H1 (cell line): ENCODE measurements at regions not wholly inside any gene's neighbourhood (a gene's known extent, or its start where the extent isn't known, plus 50 kb on each side); places are given as distances from the start of the nearest gene placed in this dataset.

Source experiments
- CTCF ChIA-PET: fragments of 300-600 bp; sonication (Branson Sonifier 250); formaldehyde crosslinking; loops from one replicate; lab custom pipeline; 2021; ENCODE audit not compliant: partially characterized antibody; lab: Charles Lee
- POLR2A ChIA-PET: fragments of 300-600 bp; sonication (Branson Sonifier 250); formaldehyde crosslinking; loops from one replicate; lab custom pipeline; 2021; ENCODE audit warnings: inconsistent platforms; ENCODE audit not compliant: partially characterized antibody; lab: Charles Lee
- DNase-seq, 2 experiments: peaks; one replicate each; pipeline versions ENCODE4 v3.0.0 to v3.0.0-alpha.2; 2010 to 2022; ENCODE audit warnings: low spot score in 2 of 2, low read depth in 1 of 2, mixed read lengths in 1 of 2
- FAIRE-seq: peaks from 2 replicates; lab custom pipeline; 2011; peaks lifted over from hg19 to GRCh38; lab: Jason Lieb, UNC
- H2AFZ ChIP-seq: 2 replicates; pipeline ENCODE4 v1.8.1; 2012; ENCODE audit warnings: low read length, inconsistent platforms
- H2AK5ac ChIP-seq: 2 replicates; pipeline ENCODE4 v1.6.1; 2013; ENCODE audit warnings: low read depth, low read length
- H2BK120ac ChIP-seq: replicated peaks from 2 replicates; pipeline ENCODE3; 2013; ENCODE audit warnings: low read depth, low read length, inconsistent platforms
- H2BK12ac ChIP-seq: 2 replicates; pipeline ENCODE4 v1.6.1; 2013; ENCODE audit warnings: low read depth, low read length
- H2BK15ac ChIP-seq: 2 replicates; pipeline ENCODE4 v1.6.1; 2013; ENCODE audit warnings: low read length
- H2BK20ac ChIP-seq: 2 replicates; pipeline ENCODE4 v1.6.1; 2013; ENCODE audit warnings: low read length
- H2BK5ac ChIP-seq: 2 replicates; pipeline ENCODE4 v1.6.1; 2013; ENCODE audit warnings: low read depth, low read length
- H3K14ac ChIP-seq: 2 replicates; pipeline ENCODE4 v1.6.1; 2013; ENCODE audit warnings: inconsistent platforms; ENCODE audit not compliant: insufficient read length
- H3K18ac ChIP-seq: 2 replicates; pipeline ENCODE4 v1.6.1; 2013; ENCODE audit warnings: low read length; ENCODE audit errors: extremely low read depth
- H3K23ac ChIP-seq: 2 replicates; pipeline ENCODE4 v1.6.1; 2013; ENCODE audit warnings: inconsistent platforms; ENCODE audit not compliant: insufficient read length
- H3K23me2 ChIP-seq: 2 replicates; pipeline ENCODE4 v1.6.1; 2013; ENCODE audit warnings: low read depth, low read length
- H3K27ac ChIP-seq: 2 replicates; pipeline ENCODE4 v1.6.1; 2011; ENCODE audit warnings: low read depth, low read length, inconsistent platforms
- H3K27me3 ChIP-seq, 4 experiments: replicated peaks in 1 of 4; 1 replicate in 1 of 4; 2 replicates in 3 of 4; pipeline versions ENCODE4 v1.6.1 to v1.8.1; 2011 to 2013; ENCODE audit warnings: low read length in 3 of 4, mild to moderate bottlenecking in 3 of 4, inconsistent platforms in 2 of 4, mixed read lengths in 2 of 4, moderate library complexity in 1 of 4; ENCODE audit not compliant: control insufficient read depth in 3 of 4, insufficient read depth in 3 of 4; ENCODE audit errors: extremely low read depth in 1 of 4
- H3K36me3 ChIP-seq, 4 experiments: 2 replicates each; pipeline versions ENCODE4 v1.6.1 to v1.8.1; 2011 to 2013; ENCODE audit warnings: mild to moderate bottlenecking in 4 of 4, low read length in 3 of 4, moderate library complexity in 2 of 4, control low read depth in 1 of 4, inconsistent platforms in 1 of 4; ENCODE audit not compliant: insufficient read depth in 4 of 4, control insufficient read depth in 2 of 4
- H3K4ac ChIP-seq: replicated peaks from 2 replicates; pipeline ENCODE3; 2013; ENCODE audit warnings: low read length, low read depth, mixed read lengths, inconsistent platforms; ENCODE audit not compliant: insufficient read length
- H3K4me1 ChIP-seq, 4 experiments: replicated peaks in 1 of 4; 1 replicate in 1 of 4; 2 replicates in 3 of 4; pipeline versions ENCODE4 v1.6.1 to v1.8.1; 2011 to 2013; ENCODE audit warnings: low read length in 3 of 4, inconsistent platforms in 2 of 4, mixed read lengths in 1 of 4; ENCODE audit not compliant: insufficient read depth in 4 of 4, control insufficient read depth in 3 of 4
- H3K4me2 ChIP-seq, 2 experiments: 2 replicates each; pipeline versions ENCODE4 v1.6.1 to v1.8.1; 2011 to 2013; ENCODE audit warnings: low read depth in 2 of 2, low read length in 2 of 2, control low read depth in 1 of 2, inconsistent platforms in 1 of 2, mild to moderate bottlenecking in 1 of 2; ENCODE audit not compliant: insufficient read depth in 1 of 2
- H3K4me3 ChIP-seq, 4 experiments: fragments of 200-600, 300-600 bp in 1 of 4; sonication (generic), shearing (Covaris generic), sonication (Bioruptor Twin) in 1 of 4; 2 replicates each; pipeline versions ENCODE4 v1.5.1 to v1.8.1; 2011 to 2016; ENCODE audit warnings: low read length in 4 of 4, low read depth in 3 of 4, control low read depth in 2 of 4, inconsistent platforms in 2 of 4, mild to moderate bottlenecking in 2 of 4, mixed read lengths in 1 of 4, moderate library complexity in 1 of 4; ENCODE audit not compliant: insufficient read depth in 2 of 4; ENCODE audit errors: extremely low read depth in 1 of 4
- H3K56ac ChIP-seq: replicated peaks from 2 replicates; pipeline ENCODE3; 2013; ENCODE audit warnings: low read depth, mild to moderate bottlenecking, mixed read lengths, low read length, inconsistent platforms; ENCODE audit not compliant: insufficient read length
- H3K79me1 ChIP-seq: 2 replicates; pipeline ENCODE4 v1.6.1; 2013; ENCODE audit warnings: low read depth, low read length, control low read depth
- H3K79me2 ChIP-seq, 2 experiments: 2 replicates each; pipeline versions ENCODE4 v1.6.1 to v1.8.1; 2012 to 2013; ENCODE audit warnings: low read length in 2 of 2, mild to moderate bottlenecking in 2 of 2, inconsistent platforms in 1 of 2; ENCODE audit not compliant: insufficient read depth in 2 of 2, control insufficient read depth in 1 of 2
- H3K9ac ChIP-seq, 4 experiments: replicated peaks in 1 of 4; 1 replicate in 1 of 4; 2 replicates in 3 of 4; pipeline versions ENCODE4 v1.6.1 to v1.8.1; 2011 to 2013; ENCODE audit warnings: low read depth in 3 of 4, low read length in 3 of 4, control low read depth in 2 of 4, mild to moderate bottlenecking in 2 of 4, moderate library complexity in 2 of 4, inconsistent platforms in 1 of 4; ENCODE audit errors: extremely low read depth in 1 of 4
- H3K9me3 ChIP-seq, 2 experiments: 2 replicates each; pipeline versions ENCODE4 v1.6.1 to v1.8.1; 2012 to 2013; ENCODE audit warnings: mild to moderate bottlenecking in 2 of 2, moderate library complexity in 2 of 2, control low read depth in 1 of 2, inconsistent platforms in 1 of 2, low read depth in 1 of 2, low read length in 1 of 2, mixed read lengths in 1 of 2; ENCODE audit not compliant: insufficient read depth in 2 of 2
- H4K20me1 ChIP-seq, 2 experiments: replicated peaks in 1 of 2; 2 replicates each; pipeline versions ENCODE3 to v1.8.1; 2011 to 2013; ENCODE audit warnings: inconsistent platforms in 2 of 2, low read length in 2 of 2, mild to moderate bottlenecking in 1 of 2; ENCODE audit not compliant: insufficient read depth in 2 of 2, control insufficient read depth in 1 of 2
- H4K5ac ChIP-seq: 2 replicates; pipeline ENCODE4 v1.6.1; 2013; ENCODE audit warnings: low read length, low read depth, mixed read lengths, inconsistent platforms; ENCODE audit not compliant: insufficient read length
- H4K8ac ChIP-seq: 2 replicates; pipeline ENCODE4 v1.8.0; 2013; ENCODE audit warnings: mild to moderate bottlenecking, moderate library complexity, low read length, inconsistent platforms; ENCODE audit not compliant: insufficient read depth; ENCODE audit errors: extremely low read depth
- H4K91ac ChIP-seq: replicated peaks from 2 replicates; pipeline ENCODE3; 2013; ENCODE audit warnings: low read length, mixed read lengths, inconsistent platforms; ENCODE audit not compliant: insufficient read length
- CBX5 ChIP-seq: fragments of 300-800, 300-1000 bp; sonication (generic); IDR thresholded peaks from 2 replicates; pipeline ENCODE4 v1.7.1; 2016; ENCODE audit warnings: antibody characterized with exemption, low read length, low read depth
- EZH2 ChIP-seq: fragments of 200-600 bp; sonication (generic); IDR thresholded peaks from 2 replicates; pipeline ENCODE4 v1.7.1; 2012; ENCODE audit warnings: low read depth, mild to moderate bottlenecking, moderate library complexity, low read length, inconsistent platforms; ENCODE audit not compliant: severe bottlenecking
- GABPA ChIP-seq: IDR thresholded peaks from 2 replicates; pipeline ENCODE4 v1.6.1; 2011; ENCODE audit warnings: mild to moderate bottlenecking, low read length, moderate library complexity, borderline replicate concordance; ENCODE audit not compliant: insufficient read depth
- KDM5A ChIP-seq: fragments of 200-600 bp; IDR thresholded peaks from 2 replicates; pipeline ENCODE4 v1.7.1; 2012; ENCODE audit warnings: mild to moderate bottlenecking, low read length, inconsistent platforms, mixed read lengths
- MAFK ChIP-seq: IDR thresholded peaks from 2 replicates; pipeline ENCODE4 v1.6.1; 2012; ENCODE audit warnings: low read depth, mild to moderate bottlenecking, improper control_type of control experiment, low read length
- NRF1 ChIP-seq: IDR thresholded peaks from 2 replicates; pipeline ENCODE4 v1.6.1; 2011; ENCODE audit warnings: mild to moderate bottlenecking, low read depth, low read length, improper control_type of control experiment
- RNF2 ChIP-seq: fragments of 200-900, 300-1000 bp; sonication (generic); IDR thresholded peaks from 2 replicates; pipeline ENCODE4 v1.7.1; 2016; ENCODE audit warnings: borderline replicate concordance, low read depth, mild to moderate bottlenecking, antibody characterized with exemption, low read length; ENCODE audit not compliant: poor library complexity, severe bottlenecking; ENCODE audit errors: missing control alignments
- SP1 ChIP-seq: IDR thresholded peaks from 2 replicates; pipeline ENCODE4 v1.6.1; 2011; ENCODE audit warnings: low read depth, low read length
- SP4 ChIP-seq: IDR thresholded peaks from 2 replicates; pipeline ENCODE4 v1.6.1; 2012; ENCODE audit warnings: low read length, inconsistent platforms
- WGBS, 2 experiments: shearing (Covaris generic) in 1 of 2; methylation state at CpG; one replicate each; pipeline versions ENCODE4 v1.1.6 to v1.1.7; 2013 to 2015; ENCODE audit warnings: low lambda C conversion rate in 2 of 2, mixed read lengths in 2 of 2, inconsistent platforms in 1 of 2, low coverage in 1 of 2, missing lambda C conversion rate in 1 of 2; ENCODE audit not compliant: insufficient replicate concordance in 2 of 2, insufficient coverage in 1 of 2, insufficient read length in 1 of 2; ENCODE audit errors: extremely low coverage in 1 of 2, missing lambda C conversion rate in 1 of 2; 5-methylcytosine and 5-hydroxymethylcytosine counted together
- TF ChIP-seq, protein P1 (sequence below), 3 experiments: IDR thresholded peaks; 1 replicate in 2 of 3; 2 replicates in 1 of 3; pipeline versions ENCODE4 v1.5.1 to v1.6.1; 2011; ENCODE audit warnings: low read length in 3 of 3, mild to moderate bottlenecking in 3 of 3, inconsistent platforms in 2 of 3, low read depth in 1 of 3, moderate library complexity in 1 of 3; ENCODE audit not compliant: insufficient read depth in 1 of 3; ENCODE audit errors: control extremely low read depth in 1 of 3

GRCh38 chr4:153113061-153113837, 91.0 kb upstream of the TRIM2 start:
- no peak overlapping the region for H4K91ac ChIP-seq
- no peaks in the 10 kb centered on the region for H4K20me1 ChIP-seq
- WGBS, 2 experiments: 91% methylated on average over 8 of the region's 8 CpGs; no CpG with 5 or more reads in 1 of the 2 experiments
- ChIA-PET CTCF (interaction anchor here (0.5 to 10.3 kb wide), 8 partner anchors 8 to 1173 kb away, joined by 3 to 72 read pairs (median 4); no protein-coding TSS in a partner anchor), POLR2A (no interaction called here)
- no peak overlapping the region for H3K27ac ChIP-seq
- H3K27me3 ChIP-seq: no peaks in the 10 kb centered on the region; a peak in 1 of 7 replicates
- H3K14ac ChIP-seq: no peak overlapping the region
- H3K36me3 ChIP-seq: no peaks in the 10 kb centered on the region
- no peak overlapping the region for H2BK15ac ChIP-seq
- H2BK20ac ChIP-seq: no peak overlapping the region
- H4K8ac ChIP-seq: no peak overlapping the region
- no peak overlapping the region for H3K18ac ChIP-seq
- H2BK120ac ChIP-seq: no peak overlapping the region
- FAIRE-seq (no peak), DNase-seq (no peak)
- H3K4me3 ChIP-seq: no peak overlapping the region
- H3K23ac ChIP-seq: no peak overlapping the region
- no peak overlapping the region for H2AK5ac ChIP-seq
- no peaks in the 10 kb centered on the region for H3K79me1 ChIP-seq
- no peak overlapping the region for H2BK12ac ChIP-seq
- no peaks in the 10 kb centered on the region for H3K23me2 ChIP-seq
- no peaks in the 10 kb centered on the region for H3K79me2 ChIP-seq
- no peaks in the 10 kb centered on the region for H3K9me3 ChIP-seq
- no peak overlapping the region for H2AFZ ChIP-seq
- no peak overlapping the region for H3K4me2 ChIP-seq
- no peak overlapping the region for H3K56ac ChIP-seq
- no peak overlapping the region for H3K4ac ChIP-seq
- no peak overlapping the region for H4K5ac ChIP-seq
- H3K9ac ChIP-seq: no peak overlapping the region
- H3K4me1 ChIP-seq: no peaks in the 10 kb centered on the region; a peak in 1 of 7 replicates
- no peak overlapping the region for H2BK5ac ChIP-seq
- no peak for TF ChIP-seq SP1
- TF ChIP-seq MAFK: no peak
- no peak for TF ChIP-seq EZH2
- no peak for TF ChIP-seq GABPA
- TF ChIP-seq CBX5: no peak
- TF ChIP-seq, protein P1, sequence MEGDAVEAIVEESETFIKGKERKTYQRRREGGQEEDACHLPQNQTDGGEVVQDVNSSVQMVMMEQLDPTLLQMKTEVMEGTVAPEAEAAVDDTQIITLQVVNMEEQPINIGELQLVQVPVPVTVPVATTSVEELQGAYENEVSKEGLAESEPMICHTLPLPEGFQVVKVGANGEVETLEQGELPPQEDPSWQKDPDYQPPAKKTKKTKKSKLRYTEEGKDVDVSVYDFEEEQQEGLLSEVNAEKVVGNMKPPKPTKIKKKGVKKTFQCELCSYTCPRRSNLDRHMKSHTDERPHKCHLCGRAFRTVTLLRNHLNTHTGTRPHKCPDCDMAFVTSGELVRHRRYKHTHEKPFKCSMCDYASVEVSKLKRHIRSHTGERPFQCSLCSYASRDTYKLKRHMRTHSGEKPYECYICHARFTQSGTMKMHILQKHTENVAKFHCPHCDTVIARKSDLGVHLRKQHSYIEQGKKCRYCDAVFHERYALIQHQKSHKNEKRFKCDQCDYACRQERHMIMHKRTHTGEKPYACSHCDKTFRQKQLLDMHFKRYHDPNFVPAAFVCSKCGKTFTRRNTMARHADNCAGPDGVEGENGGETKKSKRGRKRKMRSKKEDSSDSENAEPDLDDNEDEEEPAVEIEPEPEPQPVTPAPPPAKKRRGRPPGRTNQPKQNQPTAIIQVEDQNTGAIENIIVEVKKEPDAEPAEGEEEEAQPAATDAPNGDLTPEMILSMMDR (IDR thresholded peaks at IDR 0.05; ENCODE audit: control extremely low read depth in 1 of 3, insufficient read depth in 1 of 3, low read depth in 1 of 3, low read length in 3 of 3): no peak
- no peak for TF ChIP-seq RNF2
- TF ChIP-seq NRF1: no peak
- no peak for TF ChIP-seq KDM5A
- no peak for TF ChIP-seq SP4
